Large intestine (tissue), 3 donors: ENCODE measurements at regions not wholly inside any gene's neighbourhood (a gene's known extent, or its start where the extent isn't known, plus 50 kb on each side); places are given as distances from the start of the nearest gene placed in this dataset.
A peak's percentile ranks its signal among the peaks of the same experiment; 100 is the strongest.

Experiments
- DNase-seq, 2 donors: peaks; one replicate each; pipeline versions ENCODE4 v3.0.0 to v3.0.0-alpha.2; 2013
- H3K27ac ChIP-seq: one replicate; pipeline ENCODE4 v1.5.1; 2013; ENCODE audit warnings: low read length
- H3K27me3 ChIP-seq: 2 replicates; pipeline ENCODE4 v1.6.1; 2013; ENCODE audit warnings: low read length; ENCODE audit not compliant: control insufficient read depth, insufficient read depth
- H3K36me3 ChIP-seq: 2 replicates; pipeline ENCODE4 v1.6.1; 2013; ENCODE audit warnings: low read length; ENCODE audit not compliant: control insufficient read depth, insufficient read depth
- H3K4me1 ChIP-seq: one replicate; pipeline ENCODE4 v1.6.1; 2013; ENCODE audit warnings: low read length; ENCODE audit not compliant: control insufficient read depth, insufficient read depth
- H3K4me3 ChIP-seq: one replicate; pipeline ENCODE4 v1.5.1; 2013; ENCODE audit warnings: low read length
- H3K9me3 ChIP-seq: one replicate; pipeline ENCODE4 v1.6.1; 2013; ENCODE audit warnings: mild to moderate bottlenecking, low read depth, low read length, moderate library complexity; ENCODE audit not compliant: control insufficient read depth
- WGBS: methylation state at CpG from one replicate; pipeline ENCODE4 v1.1.5; 2013; ENCODE audit warnings: low lambda C conversion rate; ENCODE audit not compliant: insufficient coverage; 5-methylcytosine and 5-hydroxymethylcytosine counted together

DNA sequence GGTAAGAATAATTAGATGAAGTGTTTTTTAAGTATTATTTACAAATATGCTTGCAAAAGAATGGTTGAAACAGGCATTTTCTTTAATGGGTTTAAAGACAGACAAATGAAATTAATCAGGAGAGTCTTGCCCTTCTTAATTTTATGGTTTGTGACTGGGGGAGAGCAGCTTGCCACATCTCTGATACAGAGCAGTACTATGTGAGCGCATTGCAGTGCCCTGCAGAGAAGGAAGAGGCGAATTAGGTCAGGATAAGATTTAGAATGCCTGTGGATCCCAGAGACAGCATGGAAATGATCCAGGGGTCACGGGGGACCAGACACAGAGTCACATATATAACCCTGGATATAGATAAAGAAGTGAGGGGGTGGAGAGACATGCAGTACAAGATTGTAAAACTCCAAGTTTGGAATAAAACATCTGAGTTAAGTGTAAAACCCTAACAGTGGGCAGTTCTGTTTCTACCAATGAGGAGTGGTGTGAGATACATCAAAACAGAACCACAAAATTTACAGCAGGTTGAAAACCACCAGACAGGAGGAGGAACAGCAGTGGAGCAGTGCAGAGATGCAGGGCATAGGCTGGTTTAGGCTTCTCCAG is 125.5 kb downstream of the FAM204A start:
- Histone ChIP-seq H3K27me3 (no peaks in the 10 kb centered on the region), H3K27ac (no peak overlapping the region), H3K4me3 (no peak overlapping the region), H3K9me3 (peaks cover 5% of the 10 kb centered on the region), H3K4me1 (peaks cover 3% of the 10 kb centered on the region), H3K36me3 (no peaks in the 10 kb centered on the region)
- no peak for DNase-seq
- no CpG with 5 or more reads among the region's 3 CpGs for WGBS

DNA sequence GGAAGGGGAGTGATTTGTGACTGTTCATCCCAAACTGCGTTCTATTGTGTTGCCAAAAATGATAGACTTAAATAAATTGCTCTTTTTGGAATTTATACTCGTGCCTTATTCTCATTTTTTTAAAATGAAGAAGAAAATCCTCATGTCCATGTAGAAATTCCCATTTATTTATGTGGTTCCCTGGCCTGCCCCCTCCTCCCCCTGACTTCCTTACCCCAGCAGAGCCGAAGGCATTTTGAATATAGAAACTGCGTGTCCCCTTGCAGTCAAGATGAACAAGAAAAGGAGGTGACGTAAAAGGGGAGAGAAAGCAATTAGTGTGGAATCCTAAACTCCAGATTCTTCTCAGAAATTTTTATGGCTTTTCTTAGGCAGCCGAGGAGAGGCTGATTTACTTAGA is 126.1 kb downstream of the FAM204A start:
- Histone ChIP-seq H3K27ac (no peak overlapping the region), H3K4me3 (no peak overlapping the region), H3K9me3 (peaks cover 5% of the 10 kb centered on the region), H3K36me3 (no peaks in the 10 kb centered on the region), H3K27me3 (no peaks in the 10 kb centered on the region), H3K4me1 (peaks cover 3% of the 10 kb centered on the region)
- no peak for DNase-seq
- WGBS, result 47% methylated on average over 2 of the region's 6 CpGs

DNA sequence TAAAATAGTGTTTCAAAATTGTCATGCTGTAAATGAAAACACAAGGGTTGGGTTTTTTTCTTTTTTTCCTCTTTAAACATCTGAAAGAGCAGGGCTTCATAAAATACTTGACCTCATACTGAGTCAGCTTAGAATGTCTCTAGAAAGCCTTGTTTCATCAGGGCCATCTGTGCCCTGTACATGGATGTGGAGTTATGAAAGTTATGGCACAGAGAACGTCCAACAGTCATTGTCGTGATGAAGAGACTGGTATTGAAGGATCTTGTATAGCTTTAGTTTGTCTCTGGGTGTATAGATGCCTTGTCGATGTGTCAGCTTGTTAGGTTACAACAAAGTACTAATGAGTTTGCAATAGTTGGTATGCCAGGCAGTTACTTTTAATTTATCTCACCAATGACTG is 127.3 kb downstream of the FAM204A start:
- Histone ChIP-seq H3K27me3 (no peaks in the 10 kb centered on the region), H3K36me3 (no peaks in the 10 kb centered on the region), H3K4me3 (no peak overlapping the region), H3K27ac (no peak overlapping the region), H3K4me1 (peaks cover 3% of the 10 kb centered on the region), H3K9me3 (peaks cover 5% of the 10 kb centered on the region)
- WGBS, result no CpG with 5 or more reads among the region's 3 CpGs
- no peak for DNase-seq

DNA sequence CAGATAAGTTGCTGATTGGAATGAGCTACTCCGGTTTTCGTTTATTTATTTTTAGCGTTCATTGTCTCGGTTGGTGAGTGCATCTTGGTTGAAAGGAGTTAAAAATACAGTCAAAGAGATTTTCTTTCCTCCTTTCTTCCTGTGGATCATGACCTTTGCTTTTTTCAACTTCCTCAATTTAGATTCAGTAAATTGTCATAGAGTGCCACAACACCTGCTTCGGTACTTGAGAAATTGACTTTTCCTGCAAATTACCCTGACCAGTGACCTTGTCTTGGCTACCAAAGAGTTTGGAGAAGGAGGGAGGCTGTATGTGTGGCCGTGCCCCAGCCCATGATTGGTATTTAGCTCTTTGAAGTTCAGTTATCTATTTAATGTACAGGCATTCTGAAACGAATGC is 128.7 kb downstream of the FAM204A start:
- H3K36me3 ChIP-seq, result no peaks in the 10 kb centered on the region
- H3K9me3 ChIP-seq, result peaks cover 5% of the 10 kb centered on the region
- peak overlapping the region; percentile 21 for H3K27ac ChIP-seq
- H3K4me3 ChIP-seq, result no peak overlapping the region
- 5% methylated on average over 4 of the region's 7 CpGs for WGBS
- H3K27me3 ChIP-seq, result no peaks in the 10 kb centered on the region
- peaks cover 3% of the 10 kb centered on the region for H3K4me1 ChIP-seq
- DNase-seq, result peak in 1 of 2 donors; percentile 50

DNA sequence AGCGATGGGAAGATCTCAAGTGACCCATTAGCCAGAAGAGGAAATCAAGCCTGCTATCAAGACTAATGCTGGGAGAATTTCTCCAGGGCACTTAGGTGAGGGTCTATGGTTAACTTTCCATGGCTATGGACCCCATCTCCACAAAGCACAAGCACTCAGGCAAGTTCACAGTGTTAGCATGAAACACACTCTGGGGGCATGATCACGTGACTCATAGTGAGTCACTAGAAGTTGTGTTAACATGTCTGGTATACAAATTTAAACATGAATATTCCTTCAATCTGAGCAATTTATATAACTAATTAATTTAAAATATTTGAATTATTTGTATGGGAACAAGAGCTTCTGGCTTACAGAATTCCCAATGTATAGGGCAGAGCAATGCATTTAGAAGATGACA is 131.8 kb downstream of the FAM204A start:
- no peaks in the 10 kb centered on the region for H3K4me1 ChIP-seq
- DNase-seq, result no peak
- no peaks in the 10 kb centered on the region for H3K27me3 ChIP-seq
- no peak overlapping the region for H3K4me3 ChIP-seq
- H3K36me3 ChIP-seq, result no peaks in the 10 kb centered on the region
- H3K9me3 ChIP-seq, result no peaks in the 10 kb centered on the region
- WGBS, result no CpG with 5 or more reads among the region's 2 CpGs
- no peak overlapping the region for H3K27ac ChIP-seq

DNA sequence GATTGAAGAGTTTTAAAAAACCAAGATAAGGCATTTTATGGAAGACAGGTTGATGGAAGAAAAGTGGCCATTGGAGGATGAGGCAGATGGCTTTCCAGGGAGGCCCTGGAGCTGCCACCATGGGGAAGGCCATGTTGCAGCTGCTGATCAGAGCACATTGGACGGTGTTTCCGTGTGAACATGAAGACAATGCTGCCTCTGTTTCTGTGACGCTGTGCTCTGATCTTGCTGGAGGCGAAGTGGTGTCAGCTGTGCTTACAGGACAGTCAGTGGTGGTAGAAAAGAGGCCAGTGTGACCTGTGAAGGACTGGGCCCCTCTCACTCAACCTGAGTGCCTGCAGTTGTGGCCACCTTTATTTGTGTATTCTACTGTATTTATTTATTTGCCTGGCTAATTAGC is 132.9 kb downstream of the FAM204A start:
- Histone ChIP-seq H3K4me1 (no peaks in the 10 kb centered on the region), H3K4me3 (no peak overlapping the region), H3K27me3 (no peaks in the 10 kb centered on the region), H3K9me3 (no peaks in the 10 kb centered on the region), H3K27ac (no peak overlapping the region), H3K36me3 (no peaks in the 10 kb centered on the region)
- no peak for DNase-seq
- no CpG with 5 or more reads among the region's 4 CpGs for WGBS

DNA sequence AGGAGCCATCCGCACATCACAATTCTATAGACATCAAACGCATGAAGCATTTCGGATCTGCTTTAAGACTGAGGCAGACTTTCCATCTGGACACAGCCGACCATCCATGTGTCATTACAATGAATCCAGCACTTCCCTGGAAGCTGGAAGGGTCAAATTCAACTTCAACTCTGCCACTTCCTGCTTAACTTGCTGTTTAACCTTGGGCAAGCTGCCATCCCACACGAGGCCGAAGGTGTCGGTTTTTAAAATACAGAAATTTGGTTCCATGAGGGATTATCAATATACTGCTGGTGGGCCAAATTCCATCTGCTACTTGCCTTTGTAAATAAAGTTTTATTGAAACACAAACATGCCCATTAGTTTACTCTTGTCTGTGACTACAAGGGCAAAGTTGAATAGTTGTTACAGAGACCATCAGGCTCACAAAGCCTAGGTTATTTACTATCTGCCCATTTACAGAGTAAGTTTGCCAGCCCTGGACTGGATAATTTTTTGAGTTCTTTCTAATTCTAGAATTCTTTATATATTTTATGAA is 134.6 kb downstream of the FAM204A start:
- no peak overlapping the region for H3K27ac ChIP-seq
- no peaks in the 10 kb centered on the region for H3K27me3 ChIP-seq
- H3K4me3 ChIP-seq, result no peak overlapping the region
- no peak for DNase-seq
- WGBS, result no CpG with 5 or more reads among the region's 7 CpGs
- no peaks in the 10 kb centered on the region for H3K36me3 ChIP-seq
- H3K4me1 ChIP-seq, result no peaks in the 10 kb centered on the region
- no peaks in the 10 kb centered on the region for H3K9me3 ChIP-seq

DNA sequence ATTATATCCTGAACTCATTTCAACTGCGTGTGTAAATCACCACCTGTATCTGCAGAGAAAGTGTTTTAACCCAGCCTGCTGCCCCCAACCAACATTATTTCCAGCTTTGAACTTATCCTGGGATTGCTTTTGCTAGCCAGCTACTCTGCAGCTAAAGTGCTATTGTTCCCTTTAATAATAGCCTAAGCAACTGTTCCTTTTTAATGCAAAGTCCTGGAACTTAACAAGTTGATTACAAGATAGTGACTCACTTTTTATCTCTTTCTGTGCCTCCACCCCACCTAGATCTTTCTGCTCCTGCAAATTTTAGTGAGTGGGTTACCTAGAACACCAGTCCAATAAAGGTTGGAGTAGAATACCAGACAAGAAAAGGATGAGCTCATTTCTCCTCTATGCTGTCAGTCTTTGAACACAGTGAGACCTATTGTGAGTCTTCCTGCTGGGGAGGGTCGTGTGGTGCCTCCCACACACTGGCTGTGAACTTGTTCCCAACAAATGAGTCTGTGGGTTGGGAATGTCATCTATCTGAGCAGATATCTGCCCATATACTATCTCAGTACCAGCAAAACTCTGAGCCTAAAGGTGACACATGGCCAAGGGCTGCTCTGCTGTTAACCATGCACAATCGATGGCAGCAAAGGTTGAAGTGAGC is 137.7 kb downstream of the FAM204A start:
- WGBS, result 100% methylated on average over 1 of the region's 3 CpGs

DNA sequence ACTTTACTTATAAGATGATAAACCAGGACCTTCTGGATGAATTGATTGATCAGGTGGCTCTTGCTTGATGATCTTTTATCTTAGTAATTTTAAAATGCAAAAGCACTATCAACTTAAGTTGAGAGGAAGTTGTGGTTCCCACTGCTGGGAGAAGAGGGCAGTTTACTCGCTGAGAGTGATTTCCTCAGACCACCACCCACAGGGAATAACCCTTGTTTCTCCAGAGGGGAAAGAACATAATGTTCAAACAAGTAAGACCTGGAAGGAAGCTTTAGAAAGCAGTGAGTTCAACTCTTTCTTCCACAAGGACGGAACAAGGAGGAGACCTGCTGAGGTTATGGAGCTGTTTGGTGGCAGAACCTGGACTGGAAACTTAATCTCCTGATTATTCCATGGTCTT is 138.7 kb downstream of the FAM204A start:
- no peaks in the 10 kb centered on the region for H3K4me1 ChIP-seq
- no peak overlapping the region for H3K27ac ChIP-seq

More for the DNA sequence above, 137.7 kb downstream of the FAM204A start:
- Histone ChIP-seq H3K4me3 (no peak overlapping the region), H3K27me3 (no peaks in the 10 kb centered on the region), H3K4me1 (no peaks in the 10 kb centered on the region), H3K9me3 (no peaks in the 10 kb centered on the region), H3K27ac (no peak overlapping the region), H3K36me3 (no peaks in the 10 kb centered on the region)
- DNase-seq, result no peak

DNA sequence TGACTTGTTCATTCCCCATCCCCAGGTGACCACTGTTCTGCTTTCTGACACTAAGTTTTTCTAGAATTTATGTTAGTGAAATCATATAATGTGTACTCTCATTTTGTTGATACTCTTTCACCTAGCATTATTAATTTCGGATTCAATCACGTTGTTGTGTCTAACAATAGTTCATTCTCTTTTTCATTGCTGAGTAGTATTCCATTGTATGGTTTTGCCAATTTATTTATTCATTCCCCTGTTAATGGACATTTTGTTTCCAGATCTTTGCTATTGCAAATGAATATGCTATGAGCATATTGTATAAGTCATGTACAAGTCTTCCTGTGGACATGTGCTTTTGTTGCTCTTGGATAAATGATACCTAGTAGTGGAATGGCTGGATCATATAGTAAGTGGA is 146.4 kb downstream of the FAM204A start:
- WGBS, result 100% methylated on average over 2 of the region's 2 CpGs
- Histone ChIP-seq H3K4me1 (no peaks in the 10 kb centered on the region), H3K27me3 (no peaks in the 10 kb centered on the region), H3K27ac (no peak overlapping the region), H3K9me3 (no peaks in the 10 kb centered on the region), H3K36me3 (no peaks in the 10 kb centered on the region), H3K4me3 (no peak overlapping the region)
- DNase-seq, result no peak

More for the DNA sequence above, 138.7 kb downstream of the FAM204A start:
- H3K9me3 ChIP-seq, result no peaks in the 10 kb centered on the region
- H3K36me3 ChIP-seq, result no peaks in the 10 kb centered on the region
- WGBS, result no CpG with 5 or more reads among the region's 2 CpGs
- H3K4me3 ChIP-seq, result no peak overlapping the region
- no peaks in the 10 kb centered on the region for H3K27me3 ChIP-seq
- no peak for DNase-seq

DNA sequence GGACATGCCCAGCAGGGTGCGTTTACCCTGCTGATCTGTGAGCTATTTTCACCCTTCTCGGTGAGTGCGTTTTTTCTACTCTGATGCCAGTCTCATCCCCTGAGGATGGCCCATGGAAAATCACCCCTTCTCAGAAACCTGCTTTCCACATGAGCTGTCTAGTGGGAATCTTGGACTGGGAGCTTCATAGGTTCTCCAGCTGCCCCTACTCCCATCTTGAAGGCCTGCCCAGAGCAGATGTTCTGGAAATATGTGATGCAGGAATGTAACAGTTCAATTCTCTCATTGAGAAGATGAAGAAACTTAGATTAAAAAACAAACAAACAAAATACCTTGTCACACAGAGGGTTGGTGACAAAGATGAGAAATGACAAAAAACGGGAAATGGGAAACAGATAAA is 146.9 kb upstream of the RAB11FIP2 start:
- H3K36me3 ChIP-seq, result no peaks in the 10 kb centered on the region
- DNase-seq, result no peak
- H3K9me3 ChIP-seq, result no peaks in the 10 kb centered on the region
- H3K4me3 ChIP-seq, result no peak overlapping the region
- H3K27ac ChIP-seq, result no peak overlapping the region
- H3K27me3 ChIP-seq, result no peaks in the 10 kb centered on the region
- 86% methylated on average over 1 of the region's 4 CpGs for whole genome bisulfite sequencing
- H3K4me1 ChIP-seq, result no peaks in the 10 kb centered on the region
